ENCODE measurements at regions not wholly inside any gene's neighbourhood (a gene's known extent, or its start where the extent isn't known, plus 50 kb on each side); places are given as distances from the start of the nearest gene placed in this dataset.
A peak's percentile ranks its signal among the peaks of the same experiment; 100 is the strongest.

- no peak for DNase-seq
- H3K4me3 Mint-ChIP-seq: no peak overlapping the region
- H3K27me3 Mint-ChIP-seq: peaks cover 0 to 1% of the 10 kb centered on the region in 2 donors
- H3K4me1 Mint-ChIP-seq: peaks cover 0 to 1% (median 0%) of the 10 kb centered on the region in 4 donors
- no peaks in the 10 kb centered on the region for H3K9me3 Mint-ChIP-seq
- no peak overlapping the region for H3K27ac ChIP-seq (ENCODE audit: low read depth, low read length)
- no peaks in the 10 kb centered on the region for H3K36me3 ChIP-seq (ENCODE audit: insufficient read depth, low read length)
- H3K36me3 Mint-ChIP-seq: no peaks in the 10 kb centered on the region
- no peaks in the 10 kb centered on the region for H3K4me1 ChIP-seq (ENCODE audit: insufficient read depth, low read length)
- H3K27ac Mint-ChIP-seq: no peak overlapping the region
- H3K4me3 ChIP-seq (ENCODE audit: low read length in 2 of 2): no peak overlapping the region
- intact Hi-C loops (cut with micrococcal nuclease): no loop called here
- ChIA-PET CTCF (ENCODE audit: partially characterized antibody) (interaction anchor here (1.0 kb wide), 1 partner anchor 11 kb away, joined by 3 read pairs; no protein-coding TSS in a partner anchor), POLR2A (ENCODE audit: partially characterized antibody) (no interaction called here)
- no peaks in the 10 kb centered on the region for H3K9me3 ChIP-seq (ENCODE audit: control insufficient read depth in 1 of 2, low read length in 2 of 2)
- H3K27me3 ChIP-seq (ENCODE audit: insufficient read depth, low read length): no peaks in the 10 kb centered on the region
Measured at GRCh38 chr13:21798181-21798580, 127.3 kb downstream of the FGF9 start.

- Histone ChIP-seq H3K36me3 (ENCODE audit: insufficient read depth, low read length) (no peaks in the 10 kb centered on the region), H3K27me3 (ENCODE audit: insufficient read depth, low read length) (no peaks in the 10 kb centered on the region), H3K4me1 (ENCODE audit: insufficient read depth, low read length) (no peaks in the 10 kb centered on the region), H3K9me3 (ENCODE audit: control insufficient read depth in 1 of 2, low read length in 2 of 2) (no peaks in the 10 kb centered on the region), H3K4me3 (ENCODE audit: low read length in 2 of 2) (no peak overlapping the region), H3K27ac (ENCODE audit: low read depth, low read length) (no peak overlapping the region)
- ChIA-PET POLR2A (ENCODE audit: partially characterized antibody) (no interaction called here), CTCF (ENCODE audit: partially characterized antibody) (no interaction called here)
- H3K4me3 Mint-ChIP-seq: no peak overlapping the region
- H3K27ac Mint-ChIP-seq: peak overlapping the region in 1 of 7 donors; percentile 24
- peaks cover 1 to 2% of the 10 kb centered on the region in 2 donors for H3K27me3 Mint-ChIP-seq
- H3K4me1 Mint-ChIP-seq: peaks cover 0 to 1% (median 0%) of the 10 kb centered on the region in 4 donors
- intact Hi-C loops (cut with micrococcal nuclease): no loop called here
- DNase-seq: no peak
- no peaks in the 10 kb centered on the region for H3K9me3 Mint-ChIP-seq
- no peaks in the 10 kb centered on the region for H3K36me3 Mint-ChIP-seq
Measured at GRCh38 chr13:21799671-21800070, 128.8 kb downstream of the FGF9 start.

- ChIA-PET POLR2A (ENCODE audit: partially characterized antibody) (no interaction called here), CTCF (ENCODE audit: partially characterized antibody) (no interaction called here)
- Histone ChIP-seq H3K36me3 (ENCODE audit: insufficient read depth, low read length) (no peaks in the 10 kb centered on the region), H3K9me3 (ENCODE audit: control insufficient read depth in 1 of 2, low read length in 2 of 2) (no peaks in the 10 kb centered on the region), H3K27ac (ENCODE audit: low read depth, low read length) (no peak overlapping the region), H3K27me3 (ENCODE audit: insufficient read depth, low read length) (no peaks in the 10 kb centered on the region), H3K4me1 (ENCODE audit: insufficient read depth, low read length) (no peaks in the 10 kb centered on the region), H3K4me3 (ENCODE audit: low read length in 2 of 2) (no peak overlapping the region)
- peak overlapping the region in 1 of 7 donors; percentile 17 for H3K27ac Mint-ChIP-seq
- H3K9me3 Mint-ChIP-seq: no peaks in the 10 kb centered on the region
- intact Hi-C loops (cut with micrococcal nuclease): no loop called here
- no peak overlapping the region for H3K4me3 Mint-ChIP-seq
- no peaks in the 10 kb centered on the region for H3K36me3 Mint-ChIP-seq
- H3K27me3 Mint-ChIP-seq: peaks cover 1 to 2% of the 10 kb centered on the region in 2 donors
- H3K4me1 Mint-ChIP-seq: peaks cover 0 to 1% (median 0%) of the 10 kb centered on the region in 4 donors
- DNase-seq: no peak
Measured at GRCh38 chr13:21800837-21801616, 130.2 kb downstream of the FGF9 start.

GRCh38 chr13:21805733-21806132, 134.9 kb downstream of the FGF9 start:
- H3K27me3 ChIP-seq (ENCODE audit: insufficient read depth, low read length): no peaks in the 10 kb centered on the region
- intact Hi-C loops (cut with micrococcal nuclease): no loop called here
- Mint-ChIP-seq H3K4me1 (peaks cover 0 to 1% (median 0%) of the 10 kb centered on the region in 4 donors), H3K27me3 (peaks cover 3 to 15% of the 10 kb centered on the region in 2 donors), H3K27ac (no peak overlapping the region), H3K9me3 (peaks cover 0 to 3% (median 0%) of the 10 kb centered on the region in 8 donors), H3K4me3 (no peak overlapping the region), H3K36me3 (no peaks in the 10 kb centered on the region)
- no peak for DNase-seq
- ChIA-PET CTCF (ENCODE audit: partially characterized antibody) (no interaction called here), POLR2A (ENCODE audit: partially characterized antibody) (no interaction called here)
- no peak overlapping the region for H3K4me3 ChIP-seq (ENCODE audit: low read length in 2 of 2)
- H3K9me3 ChIP-seq (ENCODE audit: control insufficient read depth in 1 of 2, low read length in 2 of 2): no peaks in the 10 kb centered on the region
- no peaks in the 10 kb centered on the region for H3K4me1 ChIP-seq (ENCODE audit: insufficient read depth, low read length)
- H3K27ac ChIP-seq (ENCODE audit: low read depth, low read length): no peak overlapping the region
- H3K36me3 ChIP-seq (ENCODE audit: insufficient read depth, low read length): no peaks in the 10 kb centered on the region

- H3K4me3 Mint-ChIP-seq: no peak overlapping the region
- H3K27me3 Mint-ChIP-seq: peaks cover 7 to 8% of the 10 kb centered on the region in 2 donors
- H3K27ac Mint-ChIP-seq: no peak overlapping the region
- intact Hi-C loops (cut with micrococcal nuclease): no loop called here
- no peaks in the 10 kb centered on the region for H3K27me3 ChIP-seq (ENCODE audit: insufficient read depth, low read length)
- H3K36me3 ChIP-seq (ENCODE audit: insufficient read depth, low read length): no peaks in the 10 kb centered on the region
- no peak overlapping the region for H3K4me3 ChIP-seq (ENCODE audit: low read length in 2 of 2)
- no peaks in the 10 kb centered on the region for H3K4me1 ChIP-seq (ENCODE audit: insufficient read depth, low read length)
- ChIA-PET POLR2A (ENCODE audit: partially characterized antibody) (no interaction called here), CTCF (ENCODE audit: partially characterized antibody) (interaction anchor here (0.5 kb wide), 1 partner anchor 345 kb away, joined by 3 read pairs; no protein-coding TSS in a partner anchor)
- no peak overlapping the region for H3K27ac ChIP-seq (ENCODE audit: low read depth, low read length)
- no peaks in the 10 kb centered on the region for H3K9me3 ChIP-seq (ENCODE audit: control insufficient read depth in 1 of 2, low read length in 2 of 2)
- H3K9me3 Mint-ChIP-seq: peaks cover 0 to 2% (median 0%) of the 10 kb centered on the region in 8 donors
- no peaks in the 10 kb centered on the region for H3K4me1 Mint-ChIP-seq
- no peaks in the 10 kb centered on the region for H3K36me3 Mint-ChIP-seq
- DNase-seq: no peak
Measured at GRCh38 chr13:21812192-21812626, 141.3 kb downstream of the FGF9 start.

GRCh38 chr13:21813110-21813509, 142.2 kb downstream of the FGF9 start:
- intact Hi-C loops (cut with micrococcal nuclease): no loop called here
- CTCF ChIA-PET (ENCODE audit: partially characterized antibody): no interaction called here
- Mint-ChIP-seq H3K4me1 (no peaks in the 10 kb centered on the region), H3K9me3 (no peaks in the 10 kb centered on the region), H3K27ac (no peak overlapping the region), H3K36me3 (no peaks in the 10 kb centered on the region), H3K4me3 (no peak overlapping the region), H3K27me3 (peaks cover 4 to 6% of the 10 kb centered on the region in 2 donors)
- Histone ChIP-seq H3K27ac (ENCODE audit: low read depth, low read length) (no peak overlapping the region), H3K36me3 (ENCODE audit: insufficient read depth, low read length) (no peaks in the 10 kb centered on the region), H3K4me3 (ENCODE audit: low read length in 2 of 2) (no peak overlapping the region), H3K4me1 (ENCODE audit: insufficient read depth, low read length) (no peaks in the 10 kb centered on the region), H3K9me3 (ENCODE audit: control insufficient read depth in 1 of 2, low read length in 2 of 2) (no peaks in the 10 kb centered on the region), H3K27me3 (ENCODE audit: insufficient read depth, low read length) (no peaks in the 10 kb centered on the region)
- POLR2A ChIA-PET (ENCODE audit: partially characterized antibody): no interaction called here
- DNase-seq: no peak

- H3K27me3 Mint-ChIP-seq: peaks cover 4 to 5% of the 10 kb centered on the region in 2 donors
- ChIA-PET POLR2A (ENCODE audit: partially characterized antibody) (no interaction called here), CTCF (ENCODE audit: partially characterized antibody) (no interaction called here)
- intact Hi-C loops (cut with micrococcal nuclease): no loop called here
- Histone ChIP-seq H3K9me3 (ENCODE audit: control insufficient read depth in 1 of 2, low read length in 2 of 2) (no peaks in the 10 kb centered on the region), H3K27me3 (ENCODE audit: insufficient read depth, low read length) (no peaks in the 10 kb centered on the region), H3K36me3 (ENCODE audit: insufficient read depth, low read length) (no peaks in the 10 kb centered on the region), H3K4me1 (ENCODE audit: insufficient read depth, low read length) (no peaks in the 10 kb centered on the region), H3K4me3 (ENCODE audit: low read length in 2 of 2) (no peak overlapping the region), H3K27ac (ENCODE audit: low read depth, low read length) (no peak overlapping the region)
- H3K9me3 Mint-ChIP-seq: no peaks in the 10 kb centered on the region
- no peaks in the 10 kb centered on the region for H3K4me1 Mint-ChIP-seq
- H3K27ac Mint-ChIP-seq: no peak overlapping the region
- no peaks in the 10 kb centered on the region for H3K36me3 Mint-ChIP-seq
- DNase-seq: no peak
- H3K4me3 Mint-ChIP-seq: no peak overlapping the region
Measured at GRCh38 chr13:21813844-21814243, 143.0 kb downstream of the FGF9 start.

Measured in CD4-positive, alpha-beta memory T cell (primary cell).